A204.1 (cell line): ENCODE measurements at regions not wholly inside any gene's neighbourhood (a gene's known extent, or its start where the extent isn't known, plus 50 kb on each side); places are given as distances from the start of the nearest gene placed in this dataset.

Experiments
- FAIRE-seq: peaks from 2 replicates; lab custom pipeline; 2012; peaks lifted over from hg19 to GRCh38; lab: Jason Lieb, UNC

- FAIRE-seq, result no peak
Measured at GRCh38 chr3:96169111-96169766, 645.2 kb upstream of the EPHA6 start.

- no peak for FAIRE-seq
Measured at GRCh38 chr3:96172917-96173316, 641.5 kb upstream of the EPHA6 start.

DNA sequence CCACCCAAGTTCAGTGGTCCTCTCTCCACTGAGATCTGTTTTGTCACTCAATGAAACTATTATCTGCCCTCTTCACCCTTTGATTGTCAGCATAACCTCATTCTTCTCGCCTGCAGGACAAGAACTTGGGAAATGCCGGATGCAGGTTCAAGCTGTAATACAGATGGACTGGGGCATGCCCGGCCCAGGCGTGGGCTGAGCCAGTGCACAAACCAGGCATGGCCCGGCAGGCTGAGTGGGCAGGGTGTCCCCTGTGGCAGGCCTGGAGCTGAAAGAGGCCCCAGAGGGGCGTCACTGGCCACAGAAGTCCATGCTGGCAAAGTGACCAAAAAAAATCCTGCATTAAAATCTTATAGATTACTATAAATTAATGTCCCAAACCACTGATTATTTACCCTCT lies 638.9 kb upstream of the EPHA6 start:
- no peak for FAIRE-seq

DNA sequence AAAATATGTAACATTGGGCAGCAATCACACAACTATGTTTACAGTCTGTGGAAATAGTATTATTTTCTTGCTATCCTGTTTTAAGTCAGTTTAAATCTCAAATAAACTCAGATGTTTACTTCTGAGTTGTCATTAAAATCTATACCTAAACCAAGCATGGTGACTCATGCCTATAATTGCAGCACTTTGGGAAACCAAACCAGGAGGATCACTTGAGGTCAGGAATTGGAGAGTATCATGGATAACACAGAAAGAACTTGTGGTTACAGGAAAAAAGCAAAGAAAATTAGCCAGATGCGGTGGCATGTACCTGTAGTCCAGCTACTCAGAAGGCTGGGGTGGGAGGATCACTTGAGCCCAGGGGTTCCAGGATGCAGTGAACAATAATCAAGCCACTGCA lies 631.6 kb upstream of the EPHA6 start:
- FAIRE-seq, result no peak

GRCh38 chr3:96183871-96184270 lies 630.5 kb upstream of the EPHA6 start:
- no peak for FAIRE-seq

GRCh38 chr3:96190024-96190616 lies 624.3 kb upstream of the EPHA6 start:
- FAIRE-seq, result no peak

DNA sequence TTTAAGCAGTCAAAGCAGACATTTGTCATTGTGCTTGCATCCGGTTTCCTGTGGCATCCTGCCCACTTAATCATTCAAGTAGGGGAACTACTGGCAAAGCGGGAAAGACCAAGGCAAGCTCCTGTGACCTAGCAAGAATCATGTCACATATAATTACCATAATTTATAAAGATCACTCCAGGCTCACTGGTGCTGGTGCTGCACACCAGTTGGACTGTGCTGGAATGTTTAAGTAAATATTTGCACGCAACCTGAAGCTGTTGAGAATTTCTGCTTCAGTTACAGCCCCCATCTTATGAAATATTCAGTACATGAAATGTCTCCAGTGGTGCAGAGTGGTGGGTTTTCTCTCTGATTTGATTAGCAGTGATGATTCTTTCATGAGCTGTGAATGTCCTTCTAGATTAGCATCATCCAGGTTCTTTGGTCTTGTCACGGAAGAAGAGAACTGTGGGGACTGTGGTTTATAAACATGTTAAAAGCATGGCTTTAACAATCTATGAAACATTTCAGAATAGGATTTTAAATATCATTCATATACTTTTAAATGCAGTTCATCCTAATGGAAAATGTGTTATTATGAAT lies 621.3 kb upstream of the EPHA6 start:
- FAIRE-seq, result no peak

GRCh38 chr3:96200897-96201296 lies 613.5 kb upstream of the EPHA6 start:
- no peak for FAIRE-seq

GRCh38 chr3:96201463-96201862 lies 612.9 kb upstream of the EPHA6 start:
- no peak for FAIRE-seq

- FAIRE-seq, result no peak
Measured at GRCh38 chr3:96202181-96202580, 612.2 kb upstream of the EPHA6 start.

DNA sequence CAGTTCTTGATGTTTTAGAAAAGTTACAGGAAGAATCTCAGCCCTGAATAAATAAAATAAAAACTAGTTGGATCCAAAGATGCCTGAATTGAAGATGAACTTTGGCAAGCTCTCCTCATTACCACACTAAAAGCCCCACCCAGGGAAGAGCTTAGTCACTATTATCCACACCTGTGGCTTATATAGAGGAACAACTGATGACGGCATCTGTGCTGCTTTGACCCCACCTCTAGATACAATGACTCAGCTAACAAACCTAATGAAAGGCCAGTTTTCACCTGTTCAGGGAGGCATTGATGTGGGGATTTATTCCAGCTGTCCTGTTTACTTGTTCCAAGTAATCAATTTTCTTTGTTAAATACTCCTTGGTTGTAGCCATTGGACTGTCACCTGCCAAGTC lies 604.7 kb upstream of the EPHA6 start:
- FAIRE-seq, result no peak

DNA sequence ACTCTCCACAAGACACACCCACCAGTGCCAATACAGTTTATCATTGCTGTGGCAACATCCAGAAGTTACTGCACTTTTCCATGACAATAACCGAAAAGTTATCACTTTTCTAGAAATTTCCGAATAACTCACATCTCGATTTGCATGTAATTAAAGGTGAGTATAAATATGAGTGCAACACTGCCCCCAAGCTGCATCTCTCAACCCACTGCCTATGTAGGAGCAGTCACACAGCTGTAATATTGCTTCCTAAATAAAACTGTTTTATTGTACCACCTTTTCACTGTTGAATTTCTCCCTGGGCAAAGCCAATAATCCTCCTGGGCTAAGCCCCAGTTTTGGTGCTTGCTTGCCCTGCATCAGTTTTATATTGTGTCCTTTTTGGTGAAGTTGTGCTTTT lies 601.0 kb upstream of the EPHA6 start:
- no peak for FAIRE-seq

DNA sequence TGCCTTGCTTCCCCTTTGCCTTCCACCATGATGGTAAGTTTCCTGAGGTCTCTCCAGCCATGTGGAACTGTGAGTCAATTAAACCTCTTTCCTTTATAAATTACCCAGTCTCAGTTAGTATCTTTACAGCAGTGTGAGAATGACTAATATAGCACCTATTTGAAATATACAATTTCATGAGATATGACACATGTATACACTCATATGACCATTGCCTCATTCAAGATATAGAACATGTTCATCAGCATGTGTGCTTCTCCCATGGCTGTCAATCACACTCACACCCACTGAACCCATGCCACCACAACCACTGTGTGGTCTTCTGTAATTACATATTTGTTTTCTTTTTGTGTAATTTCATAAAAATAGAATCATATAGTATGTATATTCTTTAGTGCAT lies 599.5 kb upstream of the EPHA6 start:
- FAIRE-seq, result no peak

DNA sequence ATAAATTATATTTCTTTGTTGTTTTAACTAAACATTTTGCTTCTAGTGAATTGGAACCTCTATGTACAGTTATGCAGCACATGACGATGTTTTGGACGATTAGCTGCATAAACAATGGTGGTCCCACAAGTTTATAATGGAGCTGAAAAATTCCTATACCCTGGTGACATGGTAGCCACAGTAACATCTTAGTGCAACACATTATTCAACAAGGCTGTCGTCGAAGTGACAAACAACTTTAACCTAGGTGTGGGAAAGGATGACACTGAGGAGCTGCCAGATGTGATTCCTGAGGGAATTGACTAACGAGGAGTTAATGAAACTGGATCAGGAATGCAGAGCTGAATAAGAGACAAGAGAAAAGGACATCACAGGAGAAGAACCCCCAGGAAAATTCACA lies 588.9 kb upstream of the EPHA6 start:
- no peak for FAIRE-seq

GRCh38 chr3:96233679-96234078 lies 580.7 kb upstream of the EPHA6 start:
- FAIRE-seq, result peak; percentile 66

- FAIRE-seq, result no peak
Measured at GRCh38 chr3:96236522-96236921, 577.9 kb upstream of the EPHA6 start.

GRCh38 chr3:96259299-96259698 lies 555.1 kb upstream of the EPHA6 start:
- FAIRE-seq, result peak; percentile 94

DNA sequence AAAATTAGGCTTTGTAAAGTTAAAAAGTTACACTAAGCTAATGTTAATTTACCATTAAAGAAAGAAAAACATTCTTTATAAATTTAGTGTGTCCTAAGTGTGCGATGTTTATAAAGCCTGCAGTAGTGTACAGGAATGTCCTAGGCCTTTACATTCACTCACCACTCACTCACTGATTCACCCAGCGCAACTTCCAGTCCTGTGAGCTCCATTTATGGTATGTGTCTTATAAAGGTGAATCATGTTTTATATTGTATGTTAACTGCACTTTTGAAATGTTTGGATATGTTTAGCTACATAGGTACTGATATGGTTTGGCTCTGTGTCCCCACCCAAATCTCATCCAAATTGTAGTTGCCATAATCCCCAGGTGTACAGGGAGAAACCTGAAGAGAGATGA lies 549.7 kb upstream of the EPHA6 start:
- no peak for FAIRE-seq

DNA sequence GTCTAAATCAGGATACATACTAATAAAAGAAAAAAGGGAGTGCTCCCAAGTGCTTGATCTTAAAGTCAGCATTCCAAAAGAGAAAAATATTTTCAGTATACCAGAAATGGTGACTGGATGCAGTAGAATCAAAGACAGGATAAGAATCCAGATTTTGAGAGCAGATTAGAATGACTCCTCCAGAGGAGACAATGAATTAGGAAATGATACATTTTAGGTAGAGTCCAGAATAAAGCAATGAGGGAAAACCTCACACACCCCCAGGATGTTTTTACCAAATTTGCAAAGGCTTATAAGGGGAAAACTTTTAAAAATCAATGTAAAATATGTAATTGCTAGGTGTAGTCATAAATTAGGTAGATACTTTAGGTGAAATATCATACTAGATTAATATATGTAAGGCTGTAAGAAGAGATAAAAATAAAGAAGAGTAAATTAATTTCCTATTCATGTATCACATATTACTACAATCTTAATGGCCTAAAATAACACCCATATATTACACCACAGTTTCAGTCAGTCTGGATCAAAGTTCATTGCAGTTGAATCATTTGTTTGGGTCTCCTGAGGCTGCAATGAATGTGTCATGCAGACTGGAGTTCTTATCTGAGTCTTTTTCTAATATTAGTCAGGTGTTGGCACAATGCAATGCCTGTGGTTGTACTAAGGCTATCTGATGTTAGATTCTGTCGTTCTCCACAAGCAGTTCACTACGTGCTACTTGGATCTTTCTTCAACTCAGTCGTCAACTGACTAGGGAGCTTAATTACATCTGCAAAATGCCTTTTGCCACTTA lies 547.8 kb upstream of the EPHA6 start:
- no peak for FAIRE-seq

DNA sequence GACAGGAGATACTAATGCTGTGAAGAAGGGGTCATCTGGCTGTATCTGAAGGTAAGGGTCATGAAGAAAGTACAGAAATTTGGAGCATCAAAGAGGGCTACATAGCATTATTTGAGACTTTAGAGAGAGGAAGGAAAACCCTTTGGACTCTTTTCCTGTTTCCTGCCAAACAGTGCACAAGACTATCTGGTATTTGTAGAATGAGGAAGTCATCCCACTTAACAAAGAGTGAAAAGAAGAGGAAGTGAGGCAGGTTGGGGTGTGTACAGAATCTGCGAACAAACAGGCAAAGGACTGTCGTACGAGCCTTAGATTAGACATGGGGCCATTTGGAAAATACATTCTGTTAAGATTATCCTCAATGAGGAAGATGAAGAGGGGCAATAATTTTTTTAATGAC lies 546.8 kb upstream of the EPHA6 start:
- no peak for FAIRE-seq

DNA sequence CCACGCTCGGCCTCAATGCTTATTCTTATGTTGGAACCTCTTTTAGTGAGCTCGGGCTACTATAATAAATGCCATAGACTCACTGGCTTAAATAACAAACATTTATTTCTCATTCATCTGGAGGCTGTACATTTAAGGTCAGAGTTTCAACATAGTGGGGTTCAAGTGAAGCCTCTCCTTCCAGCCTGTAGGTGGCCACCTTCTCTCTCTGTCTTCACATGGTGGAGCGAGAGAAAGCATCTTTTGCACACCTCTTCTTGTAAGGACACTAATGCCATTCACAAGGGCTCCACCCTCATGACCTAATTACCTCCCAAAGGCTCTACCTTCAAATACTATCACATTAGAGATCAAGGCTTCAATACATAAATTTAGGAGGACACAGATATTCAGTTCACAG lies 520.3 kb upstream of the EPHA6 start:
- no peak for FAIRE-seq

DNA sequence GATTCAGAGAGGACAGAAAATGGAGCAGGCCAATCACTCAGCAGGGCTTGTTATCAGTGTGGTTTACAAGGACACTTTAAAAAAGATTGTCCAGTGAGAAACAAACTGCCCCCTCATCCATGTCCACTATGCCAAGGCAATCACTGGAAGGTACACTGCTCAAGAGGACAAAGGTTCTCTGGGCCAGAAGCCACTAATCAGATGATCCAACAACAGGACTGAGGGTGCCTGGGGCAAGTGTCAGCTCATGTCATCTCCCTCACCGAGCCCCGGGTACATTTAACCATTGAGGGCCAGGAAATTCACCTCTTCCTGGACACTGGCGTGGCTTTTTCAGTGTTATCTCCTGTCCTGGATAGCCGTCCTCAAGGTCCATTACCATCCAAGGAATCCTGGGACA lies 513.7 kb upstream of the EPHA6 start:
- FAIRE-seq, result no peak

- FAIRE-seq, result no peak
Measured at GRCh38 chr3:96319166-96319565, 495.2 kb upstream of the EPHA6 start.
